Endothelial cell of umbilical vein (primary cell): ENCODE measurements at regions not wholly inside any gene's neighbourhood (a gene's known extent, or its start where the extent isn't known, plus 50 kb on each side); places are given as distances from the start of the nearest gene placed in this dataset.

Experiments
- CTCF ChIP-seq, 2 donors: IDR thresholded peaks; 1 replicate in 1 of 2; 2 replicates in 1 of 2; pipeline ENCODE4 v1.5.1; 2011; ENCODE audit warnings: low read length in 2 of 2, mild to moderate bottlenecking in 2 of 2, moderate library complexity in 2 of 2, control low read depth in 1 of 2, inconsistent platforms in 1 of 2, low read depth in 1 of 2; ENCODE audit not compliant: insufficient read depth in 1 of 2; ENCODE audit errors: extremely low read depth in 1 of 2
- EZH2 ChIP-seq: IDR thresholded peaks from 2 replicates; pipeline ENCODE4 v1.6.1; 2012; ENCODE audit warnings: borderline replicate concordance, low read depth, mild to moderate bottlenecking, moderate library complexity, low read length, inconsistent platforms; ENCODE audit not compliant: severe bottlenecking
- FOS ChIP-seq: IDR thresholded peaks from 2 replicates; pipeline ENCODE4 v1.6.1; 2011; ENCODE audit warnings: mild to moderate bottlenecking, low read length, moderate library complexity, borderline replicate concordance; ENCODE audit not compliant: insufficient read depth
- GATA2 ChIP-seq: IDR thresholded peaks from 2 replicates; pipeline ENCODE4 v1.7.0; 2011; ENCODE audit warnings: low read depth, mild to moderate bottlenecking, moderate library complexity, mixed read lengths, low read length; ENCODE audit not compliant: insufficient read length, insufficient read depth
- MAX ChIP-seq: IDR thresholded peaks from 2 replicates; pipeline ENCODE4 v1.6.1; 2011; ENCODE audit not compliant: insufficient read depth, insufficient read length
- MYC ChIP-seq: IDR thresholded peaks from one replicate; pipeline ENCODE4 v1.6.1; 2011; ENCODE audit warnings: mild to moderate bottlenecking, low read depth, low read length
- POLR2A ChIP-seq: IDR thresholded peaks from 2 replicates; pipeline ENCODE4 v1.6.1; 2012; ENCODE audit warnings: low read depth, mild to moderate bottlenecking, control low read depth, low read length
- POLR2AphosphoS5 ChIP-seq: IDR thresholded peaks from 2 replicates; pipeline ENCODE4 v1.6.1; 2012; ENCODE audit warnings: low read depth, mild to moderate bottlenecking, control low read depth, low read length, moderate library complexity; ENCODE audit not compliant: insufficient read depth

- TF ChIP-seq CTCF (IDR thresholded peaks at IDR 0.05; ENCODE audit: extremely low read depth in 1 of 2, insufficient read depth in 1 of 2, low read depth in 1 of 2, low read length in 2 of 2) (no peak), EZH2 (no peak), POLR2AphosphoS5 (no peak), POLR2A (no peak), FOS (no peak), MYC (no peak), MAX (no peak), GATA2 (no peak)
Measured at GRCh38 chr14:48914921-48915320, 671.3 kb downstream of the RPS29 start.
